Parathyroid adenoma (tissue), 2 donors: ENCODE measurements at regions not wholly inside any gene's neighbourhood (a gene's known extent, or its start where the extent isn't known, plus 50 kb on each side); places are given as distances from the start of the nearest gene placed in this dataset.

Experiments
- H2AFZ ChIP-seq: fragments of 300-600 bp; sonication (generic); one replicate; pipeline ENCODE4 v1.7.0; 2017; ENCODE audit warnings: antibody characterized with exemption, mild to moderate bottlenecking
- H3K27ac ChIP-seq: fragments of 300-600 bp; sonication (generic); one replicate; pipeline ENCODE4 v1.7.0; 2017
- H3K27me3 ChIP-seq: fragments of 300-600 bp; sonication (generic); one replicate; pipeline ENCODE4 v1.7.0; 2017; ENCODE audit warnings: low read length; ENCODE audit not compliant: control insufficient read depth, insufficient read depth
- H3K36me3 ChIP-seq: fragments of 300-600 bp; sonication (generic); one replicate; pipeline ENCODE4 v1.7.0; 2017; ENCODE audit warnings: low read length; ENCODE audit not compliant: control insufficient read depth, insufficient read depth
- H3K4me1 ChIP-seq: fragments of 300-600 bp; sonication (generic); one replicate; pipeline ENCODE4 v1.7.0; 2017; ENCODE audit warnings: control low read depth
- H3K4me2 ChIP-seq: fragments of 300-600 bp; sonication (generic); one replicate; pipeline ENCODE4 v1.7.0; 2017; ENCODE audit warnings: low read length
- H3K4me3 ChIP-seq: fragments of 300-600 bp; sonication (generic); one replicate; pipeline ENCODE4 v1.7.0; 2017; ENCODE audit warnings: low read depth, low read length
- H3K79me2 ChIP-seq: fragments of 300-600 bp; sonication (generic); one replicate; pipeline ENCODE4 v1.7.0; 2017; ENCODE audit warnings: control low read depth
- H3K9ac ChIP-seq: fragments of 300-600 bp; sonication (generic); one replicate; pipeline ENCODE4 v1.7.0; 2017; ENCODE audit warnings: mild to moderate bottlenecking
- H3K9me3 ChIP-seq: fragments of 300-600 bp; sonication (generic); one replicate; pipeline ENCODE4 v1.7.0; 2017; ENCODE audit warnings: low read length; ENCODE audit not compliant: control insufficient read depth
- TF ChIP-seq, protein P1 (sequence below): fragments of 300-600 bp; sonication (generic); IDR thresholded peaks from one replicate; pipeline ENCODE4 v1.7.0; 2017; ENCODE audit warnings: antibody characterized with exemption, mild to moderate bottlenecking
- donor health status: primary hyperparathyroidism.

- Histone ChIP-seq H3K9me3 (no peaks in the 10 kb centered on the region), H3K27me3 (no peaks in the 10 kb centered on the region), H3K9ac (no peak overlapping the region)
Observed at GRCh38 chr16:86455640-86456039, 54.7 kb upstream of the FOXF1 start.

DNA sequence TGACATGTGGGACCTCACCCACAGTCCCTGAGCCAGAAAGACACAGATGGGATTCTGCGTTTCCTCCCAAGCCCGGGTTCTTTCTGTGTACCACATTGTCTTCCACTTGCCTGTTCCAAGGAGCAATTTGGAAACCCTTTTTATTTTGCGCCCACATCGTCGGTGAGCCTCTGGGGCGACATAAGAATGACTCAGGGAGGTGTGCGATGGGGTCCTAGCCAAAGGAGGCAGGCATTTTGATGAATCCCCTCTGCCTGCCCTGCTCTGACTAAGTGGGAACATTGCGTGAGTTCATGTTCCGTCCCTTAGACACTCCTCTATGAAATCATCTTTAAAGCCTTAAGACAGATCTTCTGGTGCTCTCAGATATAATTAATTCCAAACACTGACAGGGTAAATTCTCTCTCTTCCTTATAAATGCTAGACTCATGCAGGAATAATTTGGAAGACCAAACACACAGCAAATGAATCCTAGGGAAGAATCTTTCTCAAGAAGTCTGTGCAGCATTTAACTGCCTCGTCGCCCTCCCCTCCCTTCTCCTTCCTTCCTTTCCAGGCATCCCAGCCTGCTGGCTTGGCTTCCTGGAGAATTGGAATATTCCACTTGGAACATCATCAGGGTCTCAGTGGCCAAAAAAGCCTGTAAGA, 52.7 kb upstream of the FOXF1 start:
- Histone ChIP-seq H2AFZ (no peak overlapping the region), H3K4me2 (no peak overlapping the region), H3K4me1 (no peaks in the 10 kb centered on the region), H3K79me2 (no peaks in the 10 kb centered on the region), H3K9me3 (no peaks in the 10 kb centered on the region), H3K27me3 (no peaks in the 10 kb centered on the region), H3K36me3 (no peaks in the 10 kb centered on the region), H3K9ac (no peak overlapping the region), H3K27ac (no peak overlapping the region), H3K4me3 (no peak overlapping the region)
- TF ChIP-seq, protein P1, sequence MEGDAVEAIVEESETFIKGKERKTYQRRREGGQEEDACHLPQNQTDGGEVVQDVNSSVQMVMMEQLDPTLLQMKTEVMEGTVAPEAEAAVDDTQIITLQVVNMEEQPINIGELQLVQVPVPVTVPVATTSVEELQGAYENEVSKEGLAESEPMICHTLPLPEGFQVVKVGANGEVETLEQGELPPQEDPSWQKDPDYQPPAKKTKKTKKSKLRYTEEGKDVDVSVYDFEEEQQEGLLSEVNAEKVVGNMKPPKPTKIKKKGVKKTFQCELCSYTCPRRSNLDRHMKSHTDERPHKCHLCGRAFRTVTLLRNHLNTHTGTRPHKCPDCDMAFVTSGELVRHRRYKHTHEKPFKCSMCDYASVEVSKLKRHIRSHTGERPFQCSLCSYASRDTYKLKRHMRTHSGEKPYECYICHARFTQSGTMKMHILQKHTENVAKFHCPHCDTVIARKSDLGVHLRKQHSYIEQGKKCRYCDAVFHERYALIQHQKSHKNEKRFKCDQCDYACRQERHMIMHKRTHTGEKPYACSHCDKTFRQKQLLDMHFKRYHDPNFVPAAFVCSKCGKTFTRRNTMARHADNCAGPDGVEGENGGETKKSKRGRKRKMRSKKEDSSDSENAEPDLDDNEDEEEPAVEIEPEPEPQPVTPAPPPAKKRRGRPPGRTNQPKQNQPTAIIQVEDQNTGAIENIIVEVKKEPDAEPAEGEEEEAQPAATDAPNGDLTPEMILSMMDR = no peak

More at GRCh38 chr16:86455640-86456039, 54.7 kb upstream of the FOXF1 start:
- H3K36me3 ChIP-seq = no peaks in the 10 kb centered on the region
- no peak overlapping the region for H3K4me2 ChIP-seq
- no peaks in the 10 kb centered on the region for H3K4me1 ChIP-seq
- H3K79me2 ChIP-seq = no peaks in the 10 kb centered on the region
- no peak overlapping the region for H3K4me3 ChIP-seq
- TF ChIP-seq, protein P1 = no peak
- H3K27ac ChIP-seq = no peak overlapping the region
- no peak overlapping the region for H2AFZ ChIP-seq

DNA sequence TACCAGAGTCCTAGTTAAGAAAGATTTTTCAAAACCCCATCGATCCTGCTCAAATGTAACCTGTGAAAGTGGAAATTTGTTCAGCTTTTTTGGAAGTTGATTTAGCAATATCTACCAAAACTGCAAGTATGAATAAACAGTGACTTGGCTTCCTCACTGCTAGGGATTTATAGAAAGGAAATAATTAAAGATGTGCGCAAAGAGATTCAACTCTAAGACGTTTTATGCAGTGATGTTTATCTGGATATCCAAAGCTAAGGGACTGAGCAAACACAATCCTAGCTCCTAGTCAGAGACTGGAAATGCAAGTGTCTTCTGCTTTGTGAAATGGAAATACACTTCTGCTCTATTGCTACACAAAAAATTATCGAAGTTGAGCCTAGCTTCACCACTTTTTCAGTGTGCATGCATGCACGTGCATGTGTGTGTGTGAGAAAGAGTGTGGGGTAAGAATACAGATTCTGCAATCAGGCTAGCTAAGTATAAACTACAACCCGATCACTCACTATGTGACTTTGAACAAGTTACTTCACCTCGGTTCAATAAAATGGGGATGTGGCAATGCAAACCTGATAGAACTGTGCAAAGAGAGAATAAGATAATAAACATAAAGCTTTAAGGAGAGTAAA, 52.1 kb upstream of the FOXF1 start:
- Histone ChIP-seq H3K36me3 (no peaks in the 10 kb centered on the region), H3K9ac (no peak overlapping the region), H3K27me3 (no peaks in the 10 kb centered on the region), H3K4me1 (no peaks in the 10 kb centered on the region), H3K79me2 (no peaks in the 10 kb centered on the region), H2AFZ (no peak overlapping the region), H3K4me2 (no peak overlapping the region), H3K27ac (no peak overlapping the region), H3K9me3 (no peaks in the 10 kb centered on the region), H3K4me3 (no peak overlapping the region)
- TF ChIP-seq, protein P1 = no peak

DNA sequence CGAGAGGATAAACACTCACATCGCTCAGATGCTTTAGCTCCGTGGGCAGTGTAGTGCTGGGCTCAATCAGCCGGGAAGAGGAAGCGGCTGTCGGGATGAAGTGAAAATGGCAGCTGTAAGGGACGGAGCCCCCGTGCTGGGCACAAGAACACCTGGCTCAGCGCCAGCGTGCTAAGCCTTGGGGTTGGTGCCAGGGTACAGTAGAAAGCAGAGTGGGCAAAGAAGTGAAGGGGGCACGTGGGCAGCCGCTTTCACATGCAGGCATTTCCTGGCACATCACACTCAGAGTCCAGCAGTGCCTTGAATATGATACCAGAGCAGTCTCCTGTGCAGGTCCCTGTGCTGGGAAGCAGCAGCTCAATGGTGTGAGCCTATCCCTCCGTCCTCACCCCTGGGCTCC, 51.1 kb upstream of the FOXF1 start:
- no peak overlapping the region for H3K4me2 ChIP-seq
- H3K79me2 ChIP-seq = no peaks in the 10 kb centered on the region
- no peaks in the 10 kb centered on the region for H3K4me1 ChIP-seq
- H3K36me3 ChIP-seq = no peaks in the 10 kb centered on the region
- H3K9ac ChIP-seq = no peak overlapping the region
- H3K4me3 ChIP-seq = no peak overlapping the region
- no peak overlapping the region for H2AFZ ChIP-seq
- H3K9me3 ChIP-seq = no peaks in the 10 kb centered on the region
- H3K27ac ChIP-seq = no peak overlapping the region
- TF ChIP-seq, protein P1 = no peak
- no peaks in the 10 kb centered on the region for H3K27me3 ChIP-seq
